HCT116 (cell line): ENCODE measurements at regions not wholly inside any gene's neighbourhood (a gene's known extent, or its start where the extent isn't known, plus 50 kb on each side); places are given as distances from the start of the nearest gene placed in this dataset.

Source experiments
- ATAC-seq: fragments of 200-7000 bp; cut with Tn5 transposase; 2 replicates; pipeline ENCODE4 v1.9.1; 2020; ENCODE audit warnings: mild to moderate bottlenecking, moderate library complexity
- BruUV-seq: library from RNA; stranded (reverse); fragments of 400-500 nt; replicated peaks from 2 replicates; lab custom pipeline; 2021; lab: Mats Ljungman, UMichigan
- CTCF ChIA-PET: fragments of 300-600 bp; sonication (Branson Sonifier 250); formaldehyde crosslinking; loops from one replicate; lab custom pipeline; 2021; ENCODE audit warnings: antibody characterized with exemption; lab: Charles Lee
- POLR2A ChIA-PET: fragments of 300-600, 350-600 bp; sonication (Branson Sonifier 250); formaldehyde crosslinking; loops from one replicate; lab custom pipeline; 2021; ENCODE audit warnings: antibody characterized with exemption; lab: Charles Lee
- RAD21 ChIA-PET, 2 experiments: fragments of 300-600 bp; sonication (Branson Sonifier 250); formaldehyde crosslinking; loops; one replicate each; lab custom pipeline; 2023; ENCODE audit warnings: low total read pairs in 2 of 2; ENCODE audit not compliant: uncharacterized antibody in 2 of 2, unreplicated experiment in 2 of 2, low non-redundant PET in 1 of 2; lab: Charles Lee
- DNase-seq: peaks from one replicate; pipeline ENCODE4 v3.0.0-alpha.2; 2010; ENCODE audit warnings: low read depth, low spot score
- H2AFZ ChIP-seq: fragments of 200-600 bp; shearing (Covaris generic), sonication (generic); 2 replicates; pipeline ENCODE4 v1.6.1; 2017; ENCODE audit warnings: low read depth, mixed run types, mixed read lengths, antibody characterized with exemption, low read length; ENCODE audit not compliant: poor library complexity, severe bottlenecking
- H3K27ac ChIP-seq: 2 replicates; pipeline ENCODE4 v1.5.1; 2012; ENCODE audit warnings: low read depth, low read length
- H3K27me3 ChIP-seq: fragments of 200-600 bp; sonication (generic); 2 replicates; pipeline ENCODE4 v1.6.1; 2016; ENCODE audit warnings: mixed run types, low read length, mixed read lengths; ENCODE audit not compliant: insufficient read depth
- H3K36me3 ChIP-seq, 2 experiments: fragments of 200-500 bp in 1 of 2; fragments of 200-600 bp in 1 of 2; sonication (Bioruptor generic) in 1 of 2; sonication (generic) in 1 of 2; 2 replicates each; pipeline versions ENCODE4 v1.5.1 to v1.6.1; 2014 to 2016; ENCODE audit warnings: low read length in 2 of 2, inconsistent platforms in 1 of 2, mixed read lengths in 1 of 2, mixed run types in 1 of 2; ENCODE audit not compliant: insufficient read depth in 2 of 2, control insufficient read depth in 1 of 2
- H3K4me1 ChIP-seq, 2 experiments: fragments of 200-600 bp in 1 of 2; sonication (generic) in 1 of 2; 2 replicates each; pipeline versions ENCODE4 v1.5.1 to v1.6.1; 2012 to 2017; ENCODE audit warnings: low read length in 2 of 2, inconsistent platforms in 1 of 2, mild to moderate bottlenecking in 1 of 2, mixed read lengths in 1 of 2, mixed run types in 1 of 2, moderate library complexity in 1 of 2; ENCODE audit not compliant: insufficient read depth in 2 of 2, control insufficient read depth in 1 of 2
- H3K4me2 ChIP-seq: fragments of 200-600 bp; sonication (generic); 2 replicates; pipeline ENCODE4 v1.6.1; 2017; ENCODE audit warnings: mixed run types, low read length, mixed read lengths
- H3K4me3 ChIP-seq, 2 experiments: fragments of 200-600 bp in 1 of 2; sonication (generic) in 1 of 2; replicated peaks in 1 of 2; 2 replicates each; pipeline ENCODE4 v1.5.1; 2011 to 2016; ENCODE audit warnings: low read length in 2 of 2, control low read depth in 1 of 2, low read depth in 1 of 2, mild to moderate bottlenecking in 1 of 2, mixed read lengths in 1 of 2, mixed run types in 1 of 2
- H3K79me2 ChIP-seq: fragments of 200-600 bp; sonication (generic); 2 replicates; pipeline ENCODE4 v1.6.1; 2017; ENCODE audit warnings: mild to moderate bottlenecking, mixed run types, low read length, moderate library complexity, mixed read lengths; ENCODE audit not compliant: insufficient read depth
- H3K9ac ChIP-seq: fragments of 200-600 bp; sonication (generic); 2 replicates; pipeline ENCODE4 v1.6.1; 2016; ENCODE audit warnings: low read length, mixed read lengths
- H3K9me2 ChIP-seq: fragments of 200-600 bp; sonication (generic), shearing (Covaris generic); 2 replicates; pipeline ENCODE4 v1.6.1; 2017; ENCODE audit warnings: mixed run types, mild to moderate bottlenecking, moderate library complexity; ENCODE audit not compliant: insufficient read depth
- H3K9me3 ChIP-seq, 2 experiments: fragments of 200-500 bp in 1 of 2; fragments of 200-600 bp in 1 of 2; sonication (Bioruptor generic) in 1 of 2; sonication (generic) in 1 of 2; 2 replicates each; pipeline ENCODE4 v1.6.1; 2014 to 2017; ENCODE audit warnings: low read length in 2 of 2, mixed read lengths in 2 of 2, inconsistent platforms in 1 of 2, low read depth in 1 of 2, mild to moderate bottlenecking in 1 of 2, mixed run types in 1 of 2, moderate library complexity in 1 of 2; ENCODE audit not compliant: control insufficient read depth in 1 of 2, insufficient read depth in 1 of 2
- H4K20me1 ChIP-seq: fragments of 200-600 bp; sonication (generic), shearing (Covaris generic); 2 replicates; pipeline ENCODE4 v1.6.1; 2017; ENCODE audit warnings: mixed run types, mild to moderate bottlenecking, moderate library complexity; ENCODE audit not compliant: insufficient read depth
- CBX3 ChIP-seq: IDR thresholded peaks from 2 replicates; pipeline ENCODE4 v1.6.1; 2012; ENCODE audit warnings: low read depth
- CEBPB ChIP-seq: IDR thresholded peaks from 2 replicates; pipeline ENCODE4 v1.6.1; 2012; ENCODE audit warnings: low read depth
- EGR1 ChIP-seq: IDR thresholded peaks from 2 replicates; pipeline ENCODE4 v1.6.1; 2012; ENCODE audit warnings: low read depth
- EZH2 ChIP-seq: fragments of 200-600 bp; sonication (generic); IDR thresholded peaks from 2 replicates; pipeline ENCODE4 v1.6.1; 2017; ENCODE audit warnings: antibody characterized with exemption, mixed run types
- EZH2phosphoT487 ChIP-seq: fragments of 200-600 bp; IDR thresholded peaks from 2 replicates; pipeline ENCODE4 v1.6.1; 2018; ENCODE audit warnings: antibody characterized with exemption, borderline replicate concordance
- FOSL1 ChIP-seq: IDR thresholded peaks from 2 replicates; pipeline ENCODE4 v1.6.1; 2012; ENCODE audit warnings: low read depth
- POLR2A ChIP-seq: IDR thresholded peaks from 2 replicates; pipeline ENCODE4 v1.7.0; 2011; ENCODE audit warnings: borderline replicate concordance; ENCODE audit not compliant: insufficient read depth, insufficient read length; ENCODE audit errors: extremely low read depth
- RAD21 ChIP-seq: IDR thresholded peaks from 2 replicates; pipeline ENCODE4 v1.6.1; 2012; ENCODE audit warnings: low read depth, mild to moderate bottlenecking
- SIN3A ChIP-seq: IDR thresholded peaks from 2 replicates; pipeline ENCODE4 v1.6.1; 2012; ENCODE audit warnings: low read depth
- SP1 ChIP-seq: IDR thresholded peaks from 2 replicates; pipeline ENCODE4 v1.6.1; 2012; ENCODE audit warnings: low read depth
- YY1 ChIP-seq: IDR thresholded peaks from 2 replicates; pipeline ENCODE4 v1.6.1; 2011; ENCODE audit warnings: low read length, low read depth, moderate library complexity, mild to moderate bottlenecking; ENCODE audit not compliant: insufficient replicate concordance; ENCODE audit errors: extremely low read depth
- ZFX ChIP-seq: fragments of 450-650 bp; IDR thresholded peaks from 2 replicates; pipeline ENCODE4 v1.6.1; 2017
- intact Hi-C: fragments of 100-400 bp; cut with micrococcal nuclease; formaldehyde crosslinking; loops from 2 replicates; pipeline ENCODE4 v1.10.0; 2022
- TF ChIP-seq, protein P1 (sequence below): IDR thresholded peaks from 2 replicates; pipeline ENCODE4 v1.6.1; 2012
- TF ChIP-seq, protein P2 (sequence below), 3 experiments: fragments of 200-600 bp in 1 of 3; sonication (generic) in 1 of 3; IDR thresholded peaks in 2 of 3; conservative IDR thresholded peaks in 1 of 3; 2 replicates each; pipeline ENCODE4 v1.5.1; 2012 to 2017; ENCODE audit warnings: low read depth in 2 of 3, low read length in 2 of 3, antibody characterized with exemption in 1 of 3, borderline replicate concordance in 1 of 3, control low read depth in 1 of 3, mild to moderate bottlenecking in 1 of 3, mixed read lengths in 1 of 3, mixed run types in 1 of 3, moderate library complexity in 1 of 3; ENCODE audit not compliant: insufficient read depth in 1 of 3
- TF ChIP-seq, protein P3 (sequence below): IDR thresholded peaks from 2 replicates; pipeline ENCODE4 v1.6.1; 2012

DNA sequence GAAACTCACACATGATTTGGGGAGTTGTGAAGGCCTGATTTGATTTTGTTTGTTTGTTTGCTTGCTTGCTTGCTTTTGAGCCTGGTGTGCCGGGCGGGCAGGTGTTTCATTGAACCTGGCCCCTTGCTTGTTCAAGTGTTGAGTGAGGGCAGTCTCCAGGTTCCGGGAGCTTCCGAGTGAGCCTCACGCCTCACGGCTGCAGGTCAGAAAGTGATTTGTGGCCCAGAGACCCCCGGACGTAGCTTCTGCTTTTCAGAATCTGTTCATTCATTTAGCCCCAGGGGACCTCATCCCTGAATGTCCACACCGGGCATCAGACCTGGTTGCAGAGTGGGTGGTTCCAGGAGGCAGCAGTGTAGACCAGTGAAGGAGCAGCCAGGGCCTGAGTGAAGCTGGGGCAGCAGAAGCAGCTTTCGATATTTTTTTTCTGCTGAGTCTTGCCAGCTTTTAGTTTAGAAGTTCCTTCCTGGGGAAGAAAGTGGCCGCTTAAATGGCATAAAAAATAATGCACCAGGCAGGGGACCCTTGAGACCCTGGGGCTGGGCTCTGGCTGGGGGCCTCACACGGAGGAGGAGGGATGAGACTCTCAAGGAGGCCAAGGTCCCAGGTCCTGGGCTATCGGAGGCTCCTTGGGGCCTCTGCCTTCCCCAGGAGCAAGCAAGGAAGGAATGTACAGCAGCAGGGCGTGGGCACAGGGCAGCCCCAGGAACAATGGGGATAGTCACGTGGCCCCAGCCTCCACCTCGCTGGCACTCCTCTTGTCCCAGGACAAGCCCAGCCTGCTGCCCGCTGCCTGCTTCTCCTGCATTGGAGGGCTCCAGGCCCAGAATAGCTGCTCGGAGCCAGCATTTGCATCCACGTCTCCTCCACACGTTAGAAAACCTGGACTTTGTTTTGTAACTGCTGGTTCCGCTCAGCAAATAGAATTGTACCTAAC lies 89.2 kb upstream of the BHLHE23 start:
- Histone ChIP-seq H3K9me2 (no peaks in the 10 kb centered on the region), H3K4me1 (peaks cover 0 to 5% of the 10 kb centered on the region in 2 experiments; a peak in 3 of 4 replicates), H3K36me3 (no peaks in the 10 kb centered on the region), H3K9me3 (no peaks in the 10 kb centered on the region), H3K4me3 (no peak overlapping the region), H3K79me2 (no peaks in the 10 kb centered on the region), H3K4me2 (no peak overlapping the region), H3K27me3 (no peaks in the 10 kb centered on the region), H2AFZ (no peak overlapping the region), H3K9ac (no peak overlapping the region), H3K27ac (no peak overlapping the region), H4K20me1 (no peaks in the 10 kb centered on the region)
- no TSS peak for BruUV-seq
- DNase-seq (no peak), ATAC-seq (peak; percentile 65)
- ChIA-PET RAD21 (no interaction called here), CTCF (no interaction called here), POLR2A (no interaction called here)
- TF ChIP-seq RAD21 (no peak), POLR2A (no peak), YY1 (no peak), SP1 (no peak)
- TF ChIP-seq, protein P1, sequence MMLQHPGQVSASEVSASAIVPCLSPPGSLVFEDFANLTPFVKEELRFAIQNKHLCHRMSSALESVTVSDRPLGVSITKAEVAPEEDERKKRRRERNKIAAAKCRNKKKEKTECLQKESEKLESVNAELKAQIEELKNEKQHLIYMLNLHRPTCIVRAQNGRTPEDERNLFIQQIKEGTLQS: no peak
- intact Hi-C loops: no loop called here

DNA sequence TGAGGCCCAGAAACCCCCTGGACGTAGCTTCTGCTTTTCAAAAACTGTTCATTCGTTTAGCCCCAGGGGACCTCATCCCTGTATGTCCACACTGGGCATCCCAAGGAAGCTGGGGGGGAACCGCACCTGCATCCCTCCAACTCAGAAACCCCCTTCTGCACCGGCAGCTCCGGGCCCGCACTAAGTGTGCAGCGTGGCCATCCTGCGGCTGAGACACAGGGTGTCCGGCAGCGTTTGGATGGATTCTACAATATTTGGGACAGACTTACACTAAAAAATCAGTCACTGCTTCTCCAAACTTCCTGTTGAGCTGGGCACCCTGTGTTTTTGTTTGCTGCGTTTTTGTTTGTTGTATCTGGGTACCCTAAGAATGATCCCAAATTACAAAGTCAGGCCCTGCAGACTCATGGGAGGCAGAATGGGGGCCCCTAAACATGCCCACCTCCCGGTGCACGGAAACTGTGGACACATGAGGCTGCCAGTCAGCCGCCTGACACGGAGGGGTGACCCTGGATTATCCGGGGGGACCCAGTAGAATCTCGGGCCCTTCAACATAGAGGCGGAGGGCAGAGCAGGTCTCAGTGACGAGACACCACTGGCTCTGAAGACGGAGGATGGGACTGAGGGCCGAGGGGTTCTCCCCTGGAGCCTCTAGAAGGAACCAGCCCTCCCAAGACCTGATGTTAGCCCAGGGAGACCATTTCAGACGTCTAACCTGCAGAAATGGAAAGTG lies 88.2 kb upstream of the BHLHE23 start:
- no peak for DNase-seq
- intact Hi-C loops: no loop called here
- TF ChIP-seq YY1 (no peak), SIN3A (no peak), FOSL1 (no peak), CEBPB (no peak), CBX3 (no peak), ZFX (no peak), EZH2 (no peak), EZH2phosphoT487 (no peak), EGR1 (no peak)
- TF ChIP-seq, protein P2, sequence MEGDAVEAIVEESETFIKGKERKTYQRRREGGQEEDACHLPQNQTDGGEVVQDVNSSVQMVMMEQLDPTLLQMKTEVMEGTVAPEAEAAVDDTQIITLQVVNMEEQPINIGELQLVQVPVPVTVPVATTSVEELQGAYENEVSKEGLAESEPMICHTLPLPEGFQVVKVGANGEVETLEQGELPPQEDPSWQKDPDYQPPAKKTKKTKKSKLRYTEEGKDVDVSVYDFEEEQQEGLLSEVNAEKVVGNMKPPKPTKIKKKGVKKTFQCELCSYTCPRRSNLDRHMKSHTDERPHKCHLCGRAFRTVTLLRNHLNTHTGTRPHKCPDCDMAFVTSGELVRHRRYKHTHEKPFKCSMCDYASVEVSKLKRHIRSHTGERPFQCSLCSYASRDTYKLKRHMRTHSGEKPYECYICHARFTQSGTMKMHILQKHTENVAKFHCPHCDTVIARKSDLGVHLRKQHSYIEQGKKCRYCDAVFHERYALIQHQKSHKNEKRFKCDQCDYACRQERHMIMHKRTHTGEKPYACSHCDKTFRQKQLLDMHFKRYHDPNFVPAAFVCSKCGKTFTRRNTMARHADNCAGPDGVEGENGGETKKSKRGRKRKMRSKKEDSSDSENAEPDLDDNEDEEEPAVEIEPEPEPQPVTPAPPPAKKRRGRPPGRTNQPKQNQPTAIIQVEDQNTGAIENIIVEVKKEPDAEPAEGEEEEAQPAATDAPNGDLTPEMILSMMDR (IDR thresholded peaks at IDR 0.05 in 2 of 3, conservative IDR thresholded peaks at IDR 0.05 in 1 of 3; ENCODE audit: borderline replicate concordance in 1 of 3, insufficient read depth in 1 of 3, low read depth in 2 of 3, low read length in 2 of 3): no peak
- TF ChIP-seq, protein P3, sequence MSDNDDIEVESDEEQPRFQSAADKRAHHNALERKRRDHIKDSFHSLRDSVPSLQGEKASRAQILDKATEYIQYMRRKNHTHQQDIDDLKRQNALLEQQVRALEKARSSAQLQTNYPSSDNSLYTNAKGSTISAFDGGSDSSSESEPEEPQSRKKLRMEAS: no peak

More for the DNA sequence above, 88.2 kb upstream of the BHLHE23 start:
- BruUV-seq: no TSS peak
- H4K20me1 ChIP-seq: no peaks in the 10 kb centered on the region
- ATAC-seq: no peak
- H3K9me2 ChIP-seq: no peaks in the 10 kb centered on the region
- H3K4me2 ChIP-seq: no peak overlapping the region
- H3K4me3 ChIP-seq: no peak overlapping the region
- H2AFZ ChIP-seq: no peak overlapping the region
- ChIA-PET RAD21 (no interaction called here), POLR2A (no interaction called here), CTCF (no interaction called here)
- H3K4me1 ChIP-seq: peaks cover under 1 to 5% of the 10 kb centered on the region in 2 experiments; a peak in 3 of 4 replicates
- no peaks in the 10 kb centered on the region for H3K9me3 ChIP-seq
- no peak overlapping the region for H3K9ac ChIP-seq
- H3K27me3 ChIP-seq: no peaks in the 10 kb centered on the region
- no peaks in the 10 kb centered on the region for H3K79me2 ChIP-seq
- H3K36me3 ChIP-seq: no peaks in the 10 kb centered on the region
- H3K27ac ChIP-seq: no peak overlapping the region
